AG04449 (cell line): ENCODE measurements at regions not wholly inside any gene's neighbourhood (a gene's known extent, or its start where the extent isn't known, plus 50 kb on each side); places are given as distances from the start of the nearest gene placed in this dataset.

ENCODE experiments used
- CTCF ChIA-PET: fragments of 350-600 bp; formaldehyde crosslinking; extraction: SDS; loops from one replicate; lab custom pipeline; 2021; ENCODE audit warnings: antibody characterized with exemption; lab: Yijun Ruan, JAX
- POLR2A ChIA-PET: fragments of 400-600, 350-600 bp; formaldehyde crosslinking; extraction: SDS; loops from one replicate; lab custom pipeline; 2020; ENCODE audit warnings: antibody characterized with exemption, inconsistent platforms; lab: Yijun Ruan, JAX
- DNase-seq: peaks from one replicate; pipeline ENCODE4 v3.0.0-alpha.2; 2010; ENCODE audit warnings: low read depth, low spot score
- H3K4me3 ChIP-seq: 2 replicates; pipeline ENCODE4 v1.5.1; 2011; ENCODE audit warnings: low read depth, mild to moderate bottlenecking, control low read depth, low read length
- CTCF ChIP-seq: IDR thresholded peaks from one replicate; pipeline ENCODE4 v1.5.1; 2011; ENCODE audit warnings: mild to moderate bottlenecking, moderate library complexity, low read length, control low read depth, inconsistent platforms; ENCODE audit not compliant: insufficient read depth; ENCODE audit errors: missing control alignments

DNA sequence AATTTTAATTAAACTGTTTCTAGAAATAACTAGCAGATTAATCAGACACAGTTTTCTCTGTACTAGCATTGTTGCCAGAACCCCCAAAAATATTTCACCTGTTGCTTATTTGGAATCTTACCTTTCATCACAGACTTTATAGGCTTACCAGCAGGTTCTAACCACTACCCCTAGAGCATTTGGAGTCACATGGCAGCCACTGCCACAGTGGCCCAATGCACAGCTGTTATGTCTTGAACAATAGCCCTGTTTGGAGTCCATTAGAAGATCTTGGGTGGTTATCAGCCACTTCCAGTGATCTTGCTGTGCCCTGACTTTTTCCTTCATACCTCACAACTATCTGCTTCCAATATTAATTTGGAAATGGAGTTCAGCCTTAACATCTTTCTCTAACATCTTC, 186.2 kb upstream of the TANK start:
- POLR2A ChIA-PET = no interaction called here
- TF ChIP-seq CTCF = no peak
- CTCF ChIA-PET = interaction anchor here (0.7 to 1.0 kb wide), 3 partner anchors 90 to 722 kb away, joined by 3 read pairs; no protein-coding TSS in a partner anchor
- no peak for DNase-seq
- no peak overlapping the region for H3K4me3 ChIP-seq

DNA sequence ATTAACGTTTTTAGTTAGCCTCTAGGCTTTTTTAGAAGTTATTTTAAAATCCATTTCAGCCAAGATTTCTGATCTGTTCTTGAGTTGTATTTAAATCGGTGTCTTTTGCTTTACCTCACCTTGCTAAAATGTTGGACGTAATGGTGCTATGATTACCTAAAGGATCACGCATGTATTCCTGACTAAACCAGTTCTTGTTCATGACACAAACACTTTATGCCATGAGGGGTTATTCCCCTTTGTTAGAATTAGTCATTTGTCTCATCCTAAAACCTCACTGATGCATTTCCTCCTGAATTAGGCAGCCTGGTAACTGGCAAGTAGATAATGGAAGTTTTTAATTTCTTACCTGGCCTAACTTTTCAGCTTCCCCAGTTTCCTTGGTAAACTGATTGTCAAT, 185.4 kb upstream of the TANK start:
- ChIA-PET POLR2A (no interaction called here), CTCF (interaction anchor here (0.7 to 1.0 kb wide), 2 partner anchors 610 to 723 kb away, joined by 3 read pairs; no protein-coding TSS in a partner anchor)
- TF ChIP-seq CTCF = no peak
- H3K4me3 ChIP-seq = no peak overlapping the region
- DNase-seq = no peak

- CTCF ChIA-PET = interaction anchor here (0.9 to 1.7 kb wide), 6 partner anchors 18 to 698 kb away, joined by 3 to 10 read pairs (median 6); no protein-coding TSS in a partner anchor
- TF ChIP-seq CTCF = no peak
- H3K4me3 ChIP-seq = no peak overlapping the region
- POLR2A ChIA-PET = no interaction called here
- no peak for DNase-seq
Observed at GRCh38 chr2:160976797-160977196, 183.4 kb upstream of the TANK start.

GRCh38 chr2:160977376-160977775, 182.9 kb upstream of the TANK start:
- no peak for DNase-seq
- POLR2A ChIA-PET = no interaction called here
- no peak overlapping the region for H3K4me3 ChIP-seq
- CTCF ChIA-PET = interaction anchor here (0.9 to 1.7 kb wide), 7 partner anchors 17 to 708 kb away, joined by 3 to 10 read pairs (median 5); no protein-coding TSS in a partner anchor
- no peak for TF ChIP-seq CTCF

DNA sequence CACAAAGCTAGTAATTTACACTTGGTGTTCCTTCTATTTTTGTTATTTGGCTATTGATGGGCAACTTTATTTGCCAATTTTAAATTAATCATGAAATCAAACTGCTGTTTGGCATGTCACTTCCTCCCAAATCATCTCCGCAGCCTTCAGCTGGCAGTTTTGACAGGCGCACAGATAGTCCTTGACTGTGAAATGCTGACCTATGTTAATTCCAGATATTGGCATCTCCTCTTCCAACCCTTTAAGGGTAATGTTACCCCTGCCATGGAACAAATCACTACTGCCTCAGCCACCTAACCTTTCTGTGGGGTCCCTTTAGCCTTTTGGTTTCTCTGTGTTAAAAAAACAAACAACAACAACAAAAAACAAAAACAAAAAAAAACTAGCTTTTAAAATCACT, 182.4 kb upstream of the TANK start:
- no peak overlapping the region for H3K4me3 ChIP-seq
- TF ChIP-seq CTCF = no peak
- DNase-seq = no peak
- CTCF ChIA-PET = interaction anchor here (0.6 to 1.7 kb wide), 7 partner anchors 10 to 708 kb away, joined by 3 to 10 read pairs (median 5); no protein-coding TSS in a partner anchor
- POLR2A ChIA-PET = no interaction called here

DNA sequence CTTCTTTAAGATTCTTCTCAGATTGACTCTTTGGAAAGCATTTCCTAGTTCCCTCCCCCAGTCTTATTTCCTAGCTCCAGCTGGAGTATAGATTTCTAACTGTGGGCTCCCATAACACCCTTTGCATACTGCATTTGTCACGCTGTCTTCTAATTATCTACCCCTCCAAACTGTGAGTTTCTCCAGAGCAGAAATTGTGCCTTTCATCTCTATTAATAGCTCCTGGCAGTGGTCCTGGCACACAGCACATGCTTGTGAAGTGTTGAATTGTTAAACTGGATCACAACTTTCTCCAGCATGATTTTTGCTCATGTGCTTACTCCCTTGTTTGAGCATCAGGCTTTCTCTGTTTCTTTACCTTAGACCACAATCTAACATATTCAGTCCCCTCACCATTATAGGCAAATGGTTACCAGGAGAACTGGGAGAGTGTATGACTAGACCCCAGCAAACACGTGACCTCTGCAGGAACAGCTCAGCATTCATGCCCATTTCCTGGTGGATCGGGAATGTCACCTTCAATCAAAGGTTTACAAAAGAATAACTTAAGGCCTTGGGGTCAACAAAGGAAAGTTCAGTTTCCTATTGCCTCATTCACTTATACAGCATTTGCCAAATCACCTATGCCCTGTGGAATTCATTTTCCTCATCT, 175.7 kb upstream of the TANK start:
- DNase-seq = no peak
- POLR2A ChIA-PET = no interaction called here
- no peak overlapping the region for H3K4me3 ChIP-seq
- CTCF ChIA-PET = interaction anchor here (0.7 to 2.2 kb wide), 2 partner anchors 10 to 80 kb away, joined by 3 to 12 read pairs; no protein-coding TSS in a partner anchor
- no peak for TF ChIP-seq CTCF
